Activated CD4-positive, CD25-positive, alpha-beta regulatory T cell treated with anti-CD3 and anti-CD28 coated beads, Interleukin-2, amount 50 U/mL, for 16 hours (primary cell): ENCODE measurements at regions not wholly inside any gene's neighbourhood (a gene's known extent, or its start where the extent isn't known, plus 50 kb on each side); places are given as distances from the start of the nearest gene placed in this dataset.

ENCODE experiments used
- DNase-seq: peaks from one replicate; pipeline ENCODE4 v3.0.0-alpha.2; 2020; ENCODE audit warnings: low read depth, low spot score

DNA sequence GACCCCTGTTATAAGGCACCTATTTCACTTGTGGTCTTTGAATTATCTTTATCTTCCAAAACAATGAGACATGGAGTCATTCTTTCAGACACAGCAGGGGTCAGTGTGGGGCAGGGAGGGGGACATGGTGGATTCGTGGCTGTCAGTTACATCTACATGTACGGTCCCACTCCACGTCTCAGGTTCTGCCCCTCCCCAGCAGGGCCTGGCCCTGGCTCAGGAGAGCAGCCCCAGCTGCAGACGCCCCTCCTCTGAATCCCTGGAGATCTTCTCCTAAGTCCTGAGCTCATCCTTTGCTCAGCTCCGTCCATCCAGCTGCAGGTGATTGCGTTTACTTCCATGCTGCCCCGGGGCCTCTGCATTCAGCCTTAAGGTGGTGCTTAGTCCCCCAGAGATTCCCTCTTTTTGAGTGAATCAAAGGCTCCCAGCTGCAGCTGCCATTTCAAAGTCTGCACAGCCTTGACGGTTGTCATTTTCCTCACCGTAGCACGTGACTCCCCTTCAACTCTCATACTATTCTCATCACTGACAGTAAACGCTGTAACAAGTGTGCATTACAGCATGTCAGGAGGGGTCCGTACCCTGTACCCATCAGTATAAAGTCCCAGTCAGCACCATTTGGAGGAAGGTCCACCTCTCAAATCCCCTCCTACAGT, 113.4 kb upstream of the TCERG1L start:
- DNase-seq: no peak

DNA sequence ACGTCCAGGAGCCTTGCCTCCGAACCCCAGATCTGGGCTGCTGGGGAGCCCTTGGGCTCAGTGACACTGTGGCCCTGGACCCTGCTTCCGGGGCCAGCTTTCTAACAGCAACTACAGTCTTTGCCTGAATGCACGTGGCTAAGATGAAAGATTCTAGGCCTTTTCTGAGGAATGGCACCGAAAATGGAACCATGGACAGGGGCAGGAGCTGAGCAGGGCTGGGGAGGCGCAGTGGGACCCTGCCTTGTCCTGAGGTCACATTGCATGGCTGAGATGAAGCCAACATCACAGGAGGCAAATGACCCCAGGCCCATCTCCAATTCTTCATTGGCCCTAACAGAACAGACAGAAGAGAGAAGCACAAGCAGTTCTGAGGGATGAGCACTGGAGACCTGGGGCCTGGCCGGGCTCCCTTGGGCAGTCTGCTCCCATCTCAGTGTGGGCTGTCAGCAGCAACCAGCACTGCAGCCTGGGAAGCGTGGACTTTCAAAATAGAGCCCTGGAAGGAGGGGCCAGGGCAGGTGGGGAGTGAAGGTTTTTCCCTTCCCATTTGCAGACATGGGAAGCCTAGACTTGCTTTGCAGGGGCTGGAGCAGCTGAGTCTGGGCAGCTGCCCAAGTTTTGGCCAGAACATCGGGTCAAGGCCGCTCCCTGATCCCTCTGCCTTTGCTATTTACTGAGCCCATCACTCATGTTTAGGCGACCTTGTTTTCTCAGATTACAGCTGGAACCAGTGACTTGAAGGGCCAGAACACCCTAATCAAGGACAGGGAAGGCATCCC, 114.4 kb upstream of the TCERG1L start:
- no peak for DNase-seq

DNA sequence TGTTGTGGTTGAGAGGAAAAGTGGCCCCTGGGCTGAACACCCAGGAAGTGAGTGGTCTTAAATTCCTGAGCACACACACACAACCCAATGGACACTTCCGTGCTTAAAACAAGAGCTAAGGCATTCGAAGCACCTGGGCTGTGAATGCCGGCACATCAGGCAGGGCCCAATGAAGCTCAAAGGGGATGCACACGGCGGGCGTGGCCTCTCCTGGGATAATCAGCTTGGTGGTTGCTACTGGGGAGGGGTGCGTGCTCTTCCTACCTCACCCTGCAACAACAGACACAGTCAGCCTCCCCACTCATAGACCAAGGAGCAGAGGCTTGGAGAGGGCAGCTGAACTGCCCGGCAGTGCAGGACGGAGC, 115.0 kb upstream of the TCERG1L start:
- no peak for DNase-seq

DNA sequence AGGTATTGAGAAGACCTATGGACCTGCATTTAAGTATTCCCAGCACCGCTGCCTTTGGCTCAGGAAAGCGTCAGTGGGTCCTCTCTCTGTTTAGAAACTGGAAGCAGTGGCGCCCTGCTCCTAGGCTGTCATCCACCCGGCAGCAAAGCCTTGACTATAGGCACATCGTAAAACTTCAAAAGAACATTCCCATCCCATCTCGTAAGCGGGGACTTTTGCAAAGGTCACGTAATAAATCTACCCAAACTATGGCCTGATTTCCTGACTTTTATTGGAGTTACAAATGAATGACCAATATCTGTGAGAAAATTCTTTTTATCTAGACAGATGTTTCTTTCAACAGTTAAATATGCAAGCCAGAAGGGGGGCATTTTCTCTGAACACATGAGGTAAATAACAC, 115.8 kb upstream of the TCERG1L start:
- DNase-seq: no peak

DNA sequence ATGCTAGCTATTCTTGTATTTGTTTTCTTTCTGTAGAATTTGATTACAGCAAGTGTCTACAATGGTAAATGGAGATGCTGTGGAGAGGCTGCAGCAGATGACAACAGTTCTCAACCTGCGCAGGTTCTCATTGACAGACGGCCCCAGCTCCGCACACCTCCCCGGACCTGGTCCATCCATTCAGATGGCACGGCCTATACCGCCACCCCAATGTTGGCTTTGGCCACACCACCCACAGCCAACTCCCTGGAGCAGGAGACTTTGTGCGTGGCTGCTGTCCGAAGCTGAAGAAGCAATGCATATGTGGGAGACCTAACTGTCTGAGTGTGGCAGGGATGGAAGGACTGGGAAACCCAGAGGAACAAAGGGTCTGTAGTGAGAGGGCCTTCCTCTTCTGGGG, 116.4 kb upstream of the TCERG1L start:
- DNase-seq: no peak

DNA sequence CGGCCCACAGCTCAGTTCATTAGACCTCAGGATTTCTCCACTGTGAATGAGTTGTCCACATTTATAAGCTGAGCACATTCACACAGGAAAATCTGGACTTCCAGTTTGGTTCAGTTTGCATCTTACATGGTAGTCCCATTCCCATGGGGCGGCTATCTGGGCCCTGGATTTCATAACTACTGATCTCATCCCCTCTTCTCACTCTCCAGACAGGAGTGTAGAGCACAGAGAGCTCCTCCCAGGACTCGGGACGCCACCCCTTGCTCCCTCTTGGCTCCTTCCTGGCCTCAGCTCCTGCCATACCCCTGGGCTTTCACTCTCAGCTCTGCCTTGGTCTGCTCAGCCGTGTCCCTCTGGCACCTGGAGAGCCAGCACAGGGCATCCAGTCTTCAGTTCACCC, 117.6 kb upstream of the TCERG1L start:
- DNase-seq: no peak

DNA sequence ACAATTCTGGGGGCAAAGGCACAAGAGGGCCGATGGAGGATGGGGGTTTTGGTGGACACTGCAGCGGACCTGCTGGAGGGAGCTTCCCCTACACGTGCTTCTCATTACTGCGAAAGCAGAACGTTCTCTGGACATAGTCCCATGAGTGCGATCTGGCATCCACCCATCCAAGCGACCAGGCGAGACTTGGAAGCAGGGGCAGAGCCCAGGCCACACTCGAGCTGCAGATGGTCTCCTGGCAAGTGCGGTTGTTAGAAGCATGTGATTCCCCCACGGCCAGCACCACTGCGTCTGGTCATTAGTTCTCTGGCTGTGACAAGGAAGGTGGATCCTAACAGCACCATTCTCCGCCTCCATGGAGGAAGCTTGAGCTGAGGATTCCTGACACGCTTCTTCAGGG, 118.4 kb upstream of the TCERG1L start:
- no peak for DNase-seq

DNA sequence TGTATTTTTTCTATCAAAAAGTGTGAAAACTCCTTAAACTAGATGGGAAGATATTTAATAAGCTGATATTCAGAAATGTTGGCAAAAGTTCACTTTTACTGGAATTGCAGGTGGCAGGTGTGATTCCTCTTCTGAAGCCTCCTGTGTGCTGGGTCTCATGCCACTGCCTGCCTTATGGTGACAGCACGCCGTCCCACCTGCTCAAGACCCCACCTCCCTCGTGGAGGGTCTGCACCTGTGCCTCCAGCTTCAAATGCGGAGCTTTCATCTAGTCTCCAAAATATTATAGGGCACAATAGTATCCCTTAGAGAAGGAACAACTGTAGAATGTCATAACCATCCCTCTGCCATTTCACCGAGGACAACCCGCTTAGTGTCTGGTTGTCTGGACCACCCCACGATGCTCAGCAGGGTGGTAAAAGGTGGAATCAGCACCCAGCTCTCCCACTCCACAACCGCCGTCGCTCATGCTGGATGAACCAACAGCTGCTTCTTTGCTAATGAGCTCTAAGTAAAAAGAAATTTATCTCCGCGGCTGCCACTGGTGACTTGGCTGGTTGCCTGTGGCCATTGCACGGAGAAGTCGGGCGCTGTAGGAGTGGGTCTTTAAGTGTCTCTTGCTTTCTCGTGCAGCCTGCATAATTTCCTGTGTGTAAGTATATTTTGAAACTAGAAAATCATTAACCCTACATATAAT, 119.3 kb upstream of the TCERG1L start:
- DNase-seq: no peak

DNA sequence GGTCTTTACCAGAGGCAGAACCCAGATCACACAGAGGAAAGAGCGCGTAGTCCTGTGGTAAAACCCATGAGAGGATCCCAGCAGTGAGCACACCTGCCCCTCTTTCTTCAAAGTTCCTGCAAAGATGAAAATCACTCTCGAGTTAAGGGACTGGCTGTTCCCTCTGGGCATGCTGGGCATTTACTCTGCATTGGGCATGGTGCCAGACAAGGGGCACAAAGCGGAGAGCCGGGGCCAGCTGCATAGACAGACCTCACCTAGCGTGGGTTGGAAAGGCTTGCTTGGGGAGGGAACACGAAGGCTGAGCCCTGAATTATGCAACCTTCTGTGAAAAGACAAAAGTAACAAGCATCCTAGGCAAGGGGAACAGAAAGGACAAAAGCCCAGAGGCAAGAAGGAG, 120.0 kb upstream of the TCERG1L start:
- no peak for DNase-seq

DNA sequence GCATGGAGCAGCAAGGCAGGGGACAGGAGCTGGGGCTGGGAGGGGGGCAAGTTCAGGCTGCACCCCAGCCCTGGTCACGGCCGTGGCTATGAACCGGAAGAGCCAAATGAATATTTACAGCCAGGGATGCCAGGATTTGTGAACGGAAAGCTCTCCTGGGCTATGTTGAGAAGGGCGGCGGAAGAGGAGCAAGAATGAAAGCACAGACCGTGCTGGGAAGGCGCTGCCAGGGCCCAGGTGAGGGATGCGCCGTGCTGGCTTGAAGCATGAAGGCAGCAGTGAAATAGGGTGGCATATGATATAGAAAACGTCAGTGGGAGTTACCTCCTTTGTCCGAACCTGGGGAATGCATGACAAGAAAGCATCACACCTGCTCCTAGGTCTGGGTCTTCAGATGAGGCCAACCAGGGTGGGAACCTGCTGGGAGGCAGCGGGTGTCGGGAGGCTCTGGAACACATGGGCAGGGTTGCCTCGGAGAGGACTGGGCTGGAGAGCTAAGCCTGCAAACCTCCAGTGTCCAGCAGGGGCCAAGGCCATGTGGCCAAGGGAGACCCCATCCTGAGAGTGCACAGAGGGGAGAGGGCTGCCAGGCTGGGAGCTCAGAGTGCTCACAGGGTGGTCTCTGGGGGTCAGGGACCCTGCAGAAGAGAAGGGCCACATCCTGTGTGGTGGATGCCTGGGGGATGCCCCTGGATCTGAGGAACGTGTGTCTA, 120.6 kb upstream of the TCERG1L start:
- DNase-seq: no peak

DNA sequence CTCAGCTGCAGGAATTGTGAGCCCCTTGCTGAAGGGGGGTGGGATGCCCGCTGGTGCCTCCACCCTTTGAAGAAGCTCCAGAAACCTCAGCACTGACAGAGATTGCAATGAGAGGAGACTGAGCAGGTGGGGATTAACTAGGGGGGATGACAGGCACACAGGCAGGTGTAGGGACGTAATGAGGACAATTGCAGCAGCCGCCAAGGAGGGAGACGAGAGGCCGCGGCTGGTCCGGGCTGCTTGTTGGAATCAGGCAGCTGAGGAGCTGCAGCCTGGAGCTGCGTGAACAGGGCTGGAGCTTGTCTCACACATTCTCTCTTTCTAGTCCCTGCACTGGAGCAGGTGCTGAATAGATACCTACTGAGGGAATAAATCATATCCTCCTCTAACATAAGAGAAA, 122.0 kb upstream of the TCERG1L start:
- DNase-seq: no peak

DNA sequence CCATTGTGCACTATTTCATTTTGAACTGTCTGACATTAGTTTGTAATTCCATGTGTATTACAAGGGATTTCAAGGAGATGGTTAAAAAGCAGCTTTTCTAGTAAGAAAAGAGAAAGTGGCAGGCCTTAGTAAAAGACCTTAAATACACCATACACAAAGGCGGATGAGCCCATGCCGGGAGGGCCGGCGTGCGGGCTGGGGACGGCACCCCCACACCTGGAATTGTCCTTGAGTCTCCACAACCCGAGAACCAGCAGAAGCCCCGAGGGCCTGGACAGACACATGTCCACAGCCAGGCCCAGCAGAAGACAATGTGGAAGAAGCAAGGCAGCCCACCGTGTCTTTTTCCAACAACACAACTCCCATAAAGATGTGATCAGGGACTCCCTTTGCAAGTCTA, 123.7 kb upstream of the TCERG1L start:
- DNase-seq: no peak

DNA sequence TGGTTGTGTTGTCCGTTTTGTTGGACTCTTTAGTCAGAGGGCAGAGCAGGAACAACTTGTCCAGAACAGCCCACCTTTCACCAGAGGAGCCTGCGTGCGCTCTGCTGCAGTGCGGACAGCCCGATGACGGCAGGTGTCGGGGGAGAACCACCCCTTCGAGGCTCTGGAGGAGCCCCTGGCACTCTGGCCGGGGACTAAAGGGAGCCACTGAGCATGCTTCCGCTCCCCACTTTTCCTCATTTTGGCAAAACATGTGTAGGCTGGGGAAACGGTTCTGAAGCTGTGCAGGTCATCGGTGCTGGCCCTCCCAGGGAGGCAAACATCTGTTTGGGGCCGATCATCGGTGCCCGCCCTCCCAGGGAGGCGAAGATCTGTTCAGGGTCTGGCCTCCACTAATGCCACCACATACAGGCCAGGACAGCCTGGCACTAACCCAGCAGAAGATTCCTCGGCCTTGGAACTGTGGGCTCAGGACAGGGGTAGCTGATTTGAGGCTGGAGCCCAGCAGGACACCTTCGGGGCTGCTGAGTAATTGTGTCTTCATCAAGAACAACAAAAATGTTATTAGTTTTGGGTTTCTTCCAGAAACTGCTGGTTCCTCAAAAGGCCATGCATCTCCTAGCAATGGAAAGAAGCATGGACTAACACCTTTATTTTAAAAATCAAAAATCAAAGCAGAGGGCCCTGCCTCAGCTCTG, 124.4 kb upstream of the TCERG1L start:
- no peak for DNase-seq

DNA sequence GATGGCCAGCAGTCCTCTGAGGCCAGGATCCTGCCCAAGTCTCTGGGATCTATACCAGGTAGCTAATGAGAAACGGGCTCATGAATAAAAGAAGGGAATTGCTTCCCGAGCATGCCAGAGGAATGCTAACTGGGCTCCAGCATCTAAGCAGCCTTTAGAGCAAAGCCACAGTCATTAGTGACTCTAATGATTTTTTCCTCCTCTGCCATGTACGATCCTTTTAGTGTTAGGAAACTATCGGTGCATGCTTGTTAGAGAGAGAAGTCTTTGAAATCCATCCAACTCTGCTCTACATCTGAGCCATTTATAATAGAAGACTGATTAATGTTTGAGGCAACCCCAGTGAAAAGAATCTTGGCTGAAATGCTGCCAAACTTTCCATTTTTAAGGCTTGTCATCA, 124.9 kb upstream of the TCERG1L start:
- no peak for DNase-seq

DNA sequence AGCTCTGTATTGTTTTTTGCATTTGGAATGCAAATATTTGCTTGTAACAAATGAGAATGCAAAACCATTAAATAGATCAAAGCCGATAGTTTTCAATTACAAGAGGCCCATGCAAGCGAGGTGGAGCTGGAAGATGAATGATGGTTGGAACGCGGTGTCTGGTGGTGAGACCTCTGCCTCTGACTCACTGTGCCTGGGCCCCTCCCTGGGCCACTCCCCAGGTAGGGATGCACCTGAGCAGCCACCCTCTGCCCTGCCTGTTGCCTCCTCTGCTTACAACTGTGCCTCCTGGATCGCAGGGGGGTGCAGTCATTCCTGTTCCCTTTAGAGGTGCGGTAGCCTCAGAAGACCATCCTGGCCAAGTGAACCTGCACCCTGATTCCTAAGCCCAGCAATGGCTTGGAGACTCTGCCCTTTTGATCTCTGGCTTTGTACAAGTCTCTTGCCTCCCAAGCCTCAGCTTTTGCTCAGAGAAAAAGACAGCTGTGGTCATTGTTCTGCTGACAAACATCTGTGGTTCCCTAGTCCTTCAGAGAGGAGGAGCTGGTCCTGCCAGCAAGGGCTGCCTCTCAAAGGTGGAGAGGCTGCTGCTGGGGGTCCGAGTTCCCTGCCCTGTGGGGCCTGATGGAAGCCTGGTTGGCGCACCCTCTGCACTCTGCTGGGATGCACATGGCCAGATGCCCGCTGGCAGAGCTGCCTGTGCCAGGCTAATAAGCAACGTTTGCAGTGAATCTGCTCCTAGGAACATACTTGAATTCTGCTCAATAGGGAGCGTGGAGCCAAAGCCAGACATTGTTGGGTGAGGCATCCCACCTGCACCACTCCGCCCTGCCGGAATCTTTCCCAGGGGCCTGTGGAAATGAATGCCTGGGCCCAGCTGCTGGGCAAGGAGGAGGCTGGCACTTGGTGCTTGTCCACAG, 126.3 kb upstream of the TCERG1L start:
- DNase-seq: no peak

DNA sequence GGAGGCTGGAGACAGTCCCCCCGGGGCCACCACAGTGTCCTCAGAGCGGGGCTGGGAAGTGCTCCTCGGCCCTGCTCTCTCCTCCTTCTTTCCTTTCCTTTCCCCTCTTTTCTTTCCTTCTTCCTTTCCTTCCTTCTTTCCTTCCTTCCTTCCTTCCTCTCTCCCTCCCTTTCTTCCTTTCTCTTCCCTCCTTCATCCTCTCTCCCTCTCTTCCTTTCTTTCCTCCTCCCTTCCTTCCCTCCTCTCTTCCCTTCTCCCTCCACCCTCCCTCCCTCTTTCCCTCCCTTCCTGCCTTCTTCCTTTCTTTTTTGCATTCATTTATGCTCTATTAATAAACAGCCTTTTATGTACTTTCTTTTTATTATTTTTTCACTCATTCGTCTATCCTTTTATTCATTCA, 127.1 kb upstream of the TCERG1L start:
- no peak for DNase-seq

DNA sequence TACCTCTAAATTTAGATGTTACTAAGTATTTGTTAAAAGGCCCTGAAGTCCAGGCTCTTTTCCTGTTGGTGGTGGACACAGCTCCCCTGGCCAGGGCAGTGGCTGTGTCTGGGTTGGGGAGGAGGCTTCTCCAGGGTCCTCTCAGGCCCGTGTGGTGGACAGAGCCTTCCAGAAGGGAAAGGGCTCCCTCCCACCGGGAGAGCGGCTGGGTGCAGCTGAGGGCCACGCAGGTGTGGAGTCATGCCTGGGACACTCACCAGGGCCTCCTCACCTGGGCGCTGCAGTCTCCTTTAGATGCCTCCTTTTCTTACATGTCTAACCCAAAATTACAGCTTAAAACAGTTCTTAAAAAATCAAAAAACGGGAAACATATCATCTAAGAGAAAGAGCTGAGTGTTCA, 128.2 kb upstream of the TCERG1L start:
- no peak for DNase-seq

DNA sequence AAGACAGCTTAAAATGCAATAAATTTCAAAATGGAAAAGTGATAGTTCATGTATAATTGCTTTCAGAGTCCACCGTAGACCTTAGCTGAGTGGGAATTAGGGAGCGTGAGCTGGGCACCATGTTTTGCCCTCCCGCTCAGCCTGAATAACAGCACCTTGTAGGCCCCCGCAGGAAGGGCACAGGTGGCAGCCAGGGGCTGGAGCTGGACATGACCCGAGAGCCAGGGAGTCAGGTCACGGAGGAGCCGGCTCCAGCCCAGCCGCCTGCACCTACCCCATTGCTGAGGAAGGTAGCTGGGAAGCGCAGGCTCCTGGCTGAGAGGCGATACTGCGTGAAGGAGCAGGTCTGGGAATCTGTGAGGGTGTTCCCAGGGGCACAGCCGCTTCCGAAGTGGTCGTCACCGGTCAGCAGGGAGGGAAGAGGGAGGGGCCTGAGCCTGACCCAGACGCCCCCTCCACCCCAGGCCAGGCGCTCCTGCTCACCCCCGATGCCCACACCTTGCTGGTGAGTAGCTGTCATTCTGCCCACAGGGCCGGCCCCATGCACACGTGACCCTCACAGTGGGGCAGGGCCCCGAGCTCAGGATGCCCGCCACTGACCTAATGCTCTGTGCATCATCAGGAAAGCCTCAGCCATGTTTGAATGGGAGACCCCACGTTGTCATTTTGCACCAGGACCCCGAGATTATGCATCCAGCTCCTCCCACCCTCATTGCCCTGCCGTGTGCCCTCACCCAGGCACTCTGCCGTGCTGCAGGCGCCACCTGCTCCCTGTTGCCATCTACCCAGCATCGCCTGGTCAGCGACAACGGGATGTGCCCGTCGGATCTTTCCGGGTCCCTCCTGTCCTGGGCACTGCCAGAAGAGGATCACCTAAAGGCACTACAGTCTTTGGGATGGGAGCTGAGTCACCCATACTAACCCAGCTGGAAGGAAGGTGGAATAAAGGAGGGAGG, 129.2 kb upstream of the TCERG1L start:
- DNase-seq: no peak

DNA sequence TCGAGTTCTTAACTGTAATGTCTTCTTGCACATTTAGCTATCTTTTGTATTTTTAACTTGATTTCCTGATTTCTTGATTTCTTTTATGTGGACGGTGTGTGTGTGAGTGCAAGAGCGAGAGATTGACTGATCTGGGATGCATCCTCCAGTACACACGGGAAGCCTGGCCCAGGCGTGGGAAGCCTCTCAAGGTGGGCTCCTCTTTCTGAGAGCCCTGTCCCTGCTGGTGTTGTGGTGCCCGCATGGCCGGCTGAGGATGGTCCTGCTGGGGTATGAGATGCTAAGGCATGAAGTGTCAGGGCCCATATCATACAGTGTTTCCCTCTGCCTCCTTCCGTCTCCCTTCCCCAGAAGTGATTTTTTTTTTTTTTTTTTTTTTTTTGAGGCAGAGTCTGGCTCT, 130.8 kb upstream of the TCERG1L start:
- DNase-seq: no peak

DNA sequence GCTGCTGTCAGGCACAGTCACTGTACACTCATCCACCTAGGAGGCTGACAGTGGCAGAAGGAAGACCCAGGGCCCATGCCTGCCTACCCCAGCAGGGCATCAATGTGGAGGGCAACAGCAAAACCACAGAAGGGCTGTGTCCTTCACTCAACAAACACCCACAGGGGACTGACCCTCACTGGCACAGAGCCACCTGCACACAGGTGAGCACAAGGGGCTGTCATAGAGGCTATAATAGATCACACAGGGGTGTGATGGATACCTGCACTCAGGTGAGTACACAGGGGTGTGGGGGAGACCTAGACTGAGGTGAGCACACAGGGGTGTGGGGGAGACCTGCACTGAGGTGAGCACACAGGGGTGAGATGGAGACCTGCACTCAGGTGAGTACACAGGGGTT, 132.8 kb upstream of the TCERG1L start:
- DNase-seq: no peak
